ENCODE measurements at regions not wholly inside any gene's neighbourhood (a gene's known extent, or its start where the extent isn't known, plus 50 kb on each side); places are given as distances from the start of the nearest gene placed in this dataset.

DNA sequence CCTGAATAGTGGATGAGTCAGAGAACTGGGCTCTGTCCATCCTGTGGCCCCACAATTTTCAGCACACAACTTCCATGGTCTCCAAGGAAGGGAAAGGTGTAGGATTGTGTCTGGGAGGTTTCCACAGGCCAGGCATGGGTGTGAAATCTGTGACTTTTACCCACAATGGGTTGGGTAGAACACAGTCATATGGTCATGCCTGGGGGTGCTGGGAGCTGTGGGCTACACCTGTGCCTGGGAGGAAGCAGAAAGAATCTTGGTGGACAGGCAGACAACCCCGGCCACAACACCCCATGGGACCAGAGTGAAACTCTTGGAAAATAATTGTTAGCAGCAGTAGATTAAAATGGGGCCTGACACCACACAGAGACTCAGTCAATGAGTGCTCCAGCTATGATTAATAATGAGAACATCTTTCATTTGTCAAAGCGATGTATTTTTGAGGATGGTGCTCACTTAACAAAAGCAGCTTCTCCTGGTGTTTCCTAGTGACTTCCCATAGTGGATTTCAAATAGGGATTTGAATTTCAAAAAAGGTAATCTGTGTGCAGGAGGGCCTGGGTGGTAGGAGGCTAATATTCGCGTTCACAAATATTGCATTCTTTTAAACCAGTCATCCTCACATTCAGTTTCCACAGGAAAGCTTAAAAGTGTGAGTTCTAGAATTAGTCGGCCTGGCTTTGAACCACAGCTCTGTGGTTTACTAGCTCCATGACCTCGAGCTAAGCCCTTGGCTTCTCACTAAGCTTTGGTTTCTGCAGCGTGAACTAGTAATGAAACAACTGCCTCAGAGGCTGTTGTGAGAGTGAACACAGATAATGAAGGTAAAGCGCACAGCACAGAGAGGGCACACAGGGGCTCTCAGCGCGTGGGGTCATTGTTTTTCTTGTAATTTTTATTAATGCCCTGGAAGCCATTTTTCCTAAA, 89.3 kb upstream of the UQCRFS1 start:
- H3K27ac Mint-ChIP-seq (ENCODE audit: unreplicated experiment) = no peak overlapping the region
- no peaks in the 10 kb centered on the region for H3K27me3 Mint-ChIP-seq (ENCODE audit: unreplicated experiment)
- H3K36me3 Mint-ChIP-seq (ENCODE audit: unreplicated experiment) = no peaks in the 10 kb centered on the region
- H3K4me1 Mint-ChIP-seq (ENCODE audit: unreplicated experiment) = no peaks in the 10 kb centered on the region
- H3K9me3 Mint-ChIP-seq (ENCODE audit: unreplicated experiment) = peaks cover under 1% of the 10 kb centered on the region
- TF ChIP-seq, protein P1, sequence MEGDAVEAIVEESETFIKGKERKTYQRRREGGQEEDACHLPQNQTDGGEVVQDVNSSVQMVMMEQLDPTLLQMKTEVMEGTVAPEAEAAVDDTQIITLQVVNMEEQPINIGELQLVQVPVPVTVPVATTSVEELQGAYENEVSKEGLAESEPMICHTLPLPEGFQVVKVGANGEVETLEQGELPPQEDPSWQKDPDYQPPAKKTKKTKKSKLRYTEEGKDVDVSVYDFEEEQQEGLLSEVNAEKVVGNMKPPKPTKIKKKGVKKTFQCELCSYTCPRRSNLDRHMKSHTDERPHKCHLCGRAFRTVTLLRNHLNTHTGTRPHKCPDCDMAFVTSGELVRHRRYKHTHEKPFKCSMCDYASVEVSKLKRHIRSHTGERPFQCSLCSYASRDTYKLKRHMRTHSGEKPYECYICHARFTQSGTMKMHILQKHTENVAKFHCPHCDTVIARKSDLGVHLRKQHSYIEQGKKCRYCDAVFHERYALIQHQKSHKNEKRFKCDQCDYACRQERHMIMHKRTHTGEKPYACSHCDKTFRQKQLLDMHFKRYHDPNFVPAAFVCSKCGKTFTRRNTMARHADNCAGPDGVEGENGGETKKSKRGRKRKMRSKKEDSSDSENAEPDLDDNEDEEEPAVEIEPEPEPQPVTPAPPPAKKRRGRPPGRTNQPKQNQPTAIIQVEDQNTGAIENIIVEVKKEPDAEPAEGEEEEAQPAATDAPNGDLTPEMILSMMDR (IDR thresholded peaks at IDR 0.05) = no peak
- H3K4me3 Mint-ChIP-seq (ENCODE audit: unreplicated experiment) = no peak overlapping the region
- no peak for DNase-seq (ENCODE audit: extremely low spot score, unreplicated experiment)

DNA sequence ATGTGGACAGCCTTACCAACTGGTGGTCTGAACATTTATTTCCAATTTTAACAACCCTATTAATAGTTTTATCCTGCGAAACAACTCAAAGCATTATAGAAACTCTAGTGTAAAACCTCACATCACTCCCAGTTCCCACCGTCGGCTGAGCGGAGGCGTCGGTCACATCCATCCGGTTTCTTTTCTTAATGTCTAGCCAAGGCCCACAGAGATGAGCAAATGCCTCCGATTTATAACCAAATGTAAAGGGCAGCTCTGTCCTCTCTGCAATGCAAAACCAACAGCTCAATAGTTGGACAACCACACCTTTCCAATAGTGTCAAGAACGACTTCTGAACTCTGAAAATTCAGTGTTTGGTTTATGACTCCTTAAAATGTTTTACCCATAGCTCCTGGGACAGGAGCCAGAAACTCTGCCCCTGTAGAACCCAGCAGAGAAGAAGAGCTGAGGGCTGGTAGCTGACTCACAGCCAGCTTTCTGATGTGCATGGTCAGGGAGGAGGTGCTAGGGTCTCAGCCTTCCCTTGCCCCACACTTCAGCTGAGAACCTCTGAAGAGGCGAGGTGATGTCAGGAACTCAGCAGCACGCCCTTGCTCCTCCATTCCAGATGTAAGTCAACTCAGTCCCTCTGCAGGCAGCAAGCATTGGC, 90.2 kb upstream of the UQCRFS1 start:
- H3K9me3 Mint-ChIP-seq (ENCODE audit: unreplicated experiment) = no peaks in the 10 kb centered on the region
- TF ChIP-seq, protein P1 (IDR thresholded peaks at IDR 0.05) = no peak
- no peak overlapping the region for H3K27ac Mint-ChIP-seq (ENCODE audit: unreplicated experiment)
- no peak overlapping the region for H3K4me3 Mint-ChIP-seq (ENCODE audit: unreplicated experiment)
- no peaks in the 10 kb centered on the region for H3K36me3 Mint-ChIP-seq (ENCODE audit: unreplicated experiment)
- DNase-seq (ENCODE audit: extremely low spot score, unreplicated experiment) = no peak
- no peaks in the 10 kb centered on the region for H3K27me3 Mint-ChIP-seq (ENCODE audit: unreplicated experiment)
- no peaks in the 10 kb centered on the region for H3K4me1 Mint-ChIP-seq (ENCODE audit: unreplicated experiment)

DNA sequence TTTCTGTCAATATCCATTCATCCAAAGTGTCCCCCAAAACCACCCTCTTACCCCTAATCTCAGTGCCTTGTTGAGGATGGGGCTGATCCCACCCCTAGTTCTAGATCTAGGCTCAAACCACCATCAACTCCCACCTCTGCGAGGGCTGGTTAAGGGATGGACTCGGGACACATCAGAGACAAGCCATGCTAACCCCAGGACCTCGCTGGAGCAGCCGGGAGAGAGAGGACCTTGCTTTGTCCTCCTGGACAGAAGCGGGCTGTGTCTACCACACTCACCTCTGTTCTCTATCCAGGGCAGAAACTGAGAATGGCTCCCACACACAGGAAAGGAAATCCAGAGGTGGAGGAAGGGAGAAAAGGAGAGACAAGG, 90.8 kb upstream of the UQCRFS1 start:
- Mint-ChIP-seq H3K27ac (ENCODE audit: unreplicated experiment) (no peak overlapping the region), H3K4me3 (ENCODE audit: unreplicated experiment) (no peak overlapping the region), H3K27me3 (ENCODE audit: unreplicated experiment) (no peaks in the 10 kb centered on the region), H3K9me3 (ENCODE audit: unreplicated experiment) (no peaks in the 10 kb centered on the region), H3K36me3 (ENCODE audit: unreplicated experiment) (no peaks in the 10 kb centered on the region), H3K4me1 (ENCODE audit: unreplicated experiment) (no peaks in the 10 kb centered on the region)
- TF ChIP-seq, protein P1 (IDR thresholded peaks at IDR 0.05) = no peak
- DNase-seq (ENCODE audit: extremely low spot score, unreplicated experiment) = no peak

DNA sequence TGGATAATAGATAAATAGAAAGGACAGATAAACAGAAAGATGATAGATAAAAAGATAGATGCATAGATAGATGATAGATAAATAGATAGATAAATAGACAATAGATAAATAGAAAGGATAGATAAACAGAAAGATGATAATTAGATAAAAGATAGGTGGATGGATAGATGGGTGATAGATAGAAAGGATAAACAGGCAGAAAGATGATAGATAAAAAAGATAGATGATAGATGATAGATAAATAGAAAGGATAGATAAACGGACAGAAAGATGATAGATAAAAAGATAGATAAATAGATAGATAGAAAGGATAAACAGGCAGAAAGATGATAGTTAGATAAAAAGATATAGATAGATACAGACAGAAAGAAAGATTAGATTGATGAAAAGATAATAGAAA, 92.3 kb upstream of the UQCRFS1 start:
- H3K4me3 Mint-ChIP-seq (ENCODE audit: unreplicated experiment) = no peak overlapping the region
- TF ChIP-seq, protein P1 (IDR thresholded peaks at IDR 0.05) = no peak
- no peaks in the 10 kb centered on the region for H3K9me3 Mint-ChIP-seq (ENCODE audit: unreplicated experiment)
- no peaks in the 10 kb centered on the region for H3K36me3 Mint-ChIP-seq (ENCODE audit: unreplicated experiment)
- H3K27me3 Mint-ChIP-seq (ENCODE audit: unreplicated experiment) = no peaks in the 10 kb centered on the region
- DNase-seq (ENCODE audit: extremely low spot score, unreplicated experiment) = no peak
- H3K4me1 Mint-ChIP-seq (ENCODE audit: unreplicated experiment) = no peaks in the 10 kb centered on the region
- no peak overlapping the region for H3K27ac Mint-ChIP-seq (ENCODE audit: unreplicated experiment)

DNA sequence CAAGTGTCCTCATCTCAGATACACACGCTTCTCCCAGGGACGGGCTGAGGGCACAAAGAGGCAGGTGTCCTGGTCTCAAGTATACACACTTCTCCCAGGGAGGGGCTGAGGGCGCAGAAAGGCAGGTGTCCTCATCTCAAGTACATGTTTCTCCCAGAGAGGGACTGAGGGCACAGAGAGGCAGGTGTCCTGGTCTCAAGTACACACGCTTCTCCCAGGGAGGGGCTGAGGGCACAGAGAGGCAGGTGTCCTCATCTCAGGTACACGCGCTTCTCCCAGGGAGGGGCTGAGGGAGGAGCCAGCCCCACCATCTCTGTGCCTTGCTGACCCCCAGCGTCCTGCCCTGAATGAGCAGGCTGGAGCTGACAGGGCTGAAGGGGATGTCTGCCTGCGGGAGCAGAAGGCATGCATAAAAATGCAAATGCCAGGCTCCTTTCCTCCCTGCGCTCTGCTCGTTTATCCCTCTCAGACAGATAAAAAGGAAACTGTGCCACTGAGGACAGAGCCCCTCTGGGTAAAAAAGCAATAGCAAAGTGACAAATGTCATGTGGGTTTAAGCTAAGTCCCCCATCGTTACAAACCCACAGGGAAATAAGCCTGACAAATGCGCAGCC, 96.1 kb upstream of the UQCRFS1 start:
- no peak for DNase-seq (ENCODE audit: extremely low spot score, unreplicated experiment)
- Mint-ChIP-seq H3K9me3 (ENCODE audit: unreplicated experiment) (no peaks in the 10 kb centered on the region), H3K36me3 (ENCODE audit: unreplicated experiment) (no peaks in the 10 kb centered on the region), H3K4me1 (ENCODE audit: unreplicated experiment) (no peaks in the 10 kb centered on the region), H3K27me3 (ENCODE audit: unreplicated experiment) (no peaks in the 10 kb centered on the region), H3K27ac (ENCODE audit: unreplicated experiment) (no peak overlapping the region), H3K4me3 (ENCODE audit: unreplicated experiment) (no peak overlapping the region)
- TF ChIP-seq, protein P1 (IDR thresholded peaks at IDR 0.05) = no peak

Data from osteocyte (in vitro differentiated cells).